GM18520 (cell line): ENCODE measurements at regions not wholly inside any gene's neighbourhood (a gene's known extent, or its start where the extent isn't known, plus 50 kb on each side); places are given as distances from the start of the nearest gene placed in this dataset.

Experiments used
- ATAC-seq: cut with Tn5 transposase; IDR thresholded peaks from one replicate; pipeline ENCODE4 v1.9.1; 2021; ENCODE audit not compliant: unreplicated experiment

DNA sequence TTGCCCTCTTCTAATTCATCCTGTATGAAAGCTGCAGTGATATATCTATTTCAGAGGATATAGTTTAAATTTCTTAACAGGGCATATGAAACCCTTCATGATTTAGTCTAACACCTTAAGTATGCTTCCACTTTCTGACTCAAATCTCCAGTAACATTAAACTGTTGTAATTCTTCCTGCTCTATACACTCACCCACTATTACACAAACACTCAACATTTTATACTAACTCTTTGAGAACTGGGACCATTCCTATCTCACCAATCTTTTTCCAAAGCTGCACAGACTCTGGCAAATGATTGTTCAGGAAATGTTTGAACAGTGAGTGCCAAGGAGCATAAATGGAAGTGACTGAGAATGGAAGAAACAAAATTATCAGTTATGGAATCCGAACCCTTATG lies 560.4 kb upstream of the DPPA4 start:
- ATAC-seq = no peak

DNA sequence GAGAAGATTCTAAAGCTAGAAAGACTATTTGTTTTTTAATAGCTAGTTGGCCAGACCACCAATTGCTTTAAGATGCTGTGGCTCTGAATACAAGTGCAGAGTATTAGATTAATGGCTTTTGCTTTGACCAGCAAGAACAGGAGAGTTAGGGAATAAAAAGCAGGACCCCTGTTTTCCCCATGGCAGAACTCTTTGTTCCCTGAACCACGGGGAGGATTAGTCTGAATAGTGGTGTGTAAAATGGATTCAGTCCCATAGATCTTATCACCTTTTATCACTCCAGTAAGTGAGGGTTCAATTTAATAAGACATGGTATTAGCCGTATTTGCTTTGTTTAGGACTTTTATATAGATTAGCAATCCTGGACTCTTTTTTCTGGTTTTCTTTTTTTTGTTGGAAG lies 562.6 kb upstream of the DPPA4 start:
- no peak for ATAC-seq

DNA sequence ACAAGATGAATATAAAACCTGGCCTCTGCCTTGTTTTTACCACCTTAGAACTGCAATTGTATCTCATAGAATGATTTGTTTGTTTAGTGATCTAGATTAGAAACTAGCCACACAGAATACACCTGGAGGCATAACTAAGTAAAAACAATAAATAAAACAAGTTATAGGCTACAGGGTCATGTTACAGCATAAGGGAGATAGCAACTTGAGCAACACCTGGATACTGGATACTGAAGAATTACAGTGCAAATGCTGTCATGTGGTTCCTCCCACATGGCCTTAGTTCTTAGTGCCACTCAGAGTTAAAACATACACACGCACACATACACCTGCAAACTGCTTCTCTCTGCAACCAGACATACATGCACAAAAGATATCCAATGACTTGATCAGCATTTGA lies 563.4 kb upstream of the DPPA4 start:
- ATAC-seq = no peak

- ATAC-seq = no peak
These were observed 565.2 kb upstream of the DPPA4 start for GRCh38 chr3:109902549-109902948.

- no peak for ATAC-seq
These were observed 565.8 kb upstream of the DPPA4 start for GRCh38 chr3:109903100-109903499.

GRCh38 chr3:109910772-109911171 lies 573.4 kb upstream of the DPPA4 start:
- ATAC-seq = no peak

GRCh38 chr3:109918740-109919139 lies 581.4 kb upstream of the DPPA4 start:
- no peak for ATAC-seq

DNA sequence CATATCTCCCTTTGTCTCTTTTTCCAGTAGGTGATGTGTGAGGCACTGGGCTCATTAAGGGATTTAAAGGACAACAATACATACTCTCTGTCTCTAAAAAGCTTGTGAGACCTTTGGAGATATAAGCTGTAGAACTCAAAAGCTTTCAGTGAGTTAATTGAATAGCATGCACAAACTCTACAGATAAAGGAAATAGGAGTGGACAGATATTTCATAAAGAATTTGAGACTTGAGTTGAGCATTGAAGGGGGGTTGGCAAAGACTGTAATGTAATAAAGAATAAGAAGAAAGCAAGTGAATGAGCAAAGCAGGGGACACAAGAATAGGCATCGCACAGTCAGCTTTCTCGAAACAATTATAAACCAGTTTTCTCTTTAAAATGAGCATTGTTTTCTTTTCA lies 583.4 kb upstream of the DPPA4 start:
- ATAC-seq = no peak

DNA sequence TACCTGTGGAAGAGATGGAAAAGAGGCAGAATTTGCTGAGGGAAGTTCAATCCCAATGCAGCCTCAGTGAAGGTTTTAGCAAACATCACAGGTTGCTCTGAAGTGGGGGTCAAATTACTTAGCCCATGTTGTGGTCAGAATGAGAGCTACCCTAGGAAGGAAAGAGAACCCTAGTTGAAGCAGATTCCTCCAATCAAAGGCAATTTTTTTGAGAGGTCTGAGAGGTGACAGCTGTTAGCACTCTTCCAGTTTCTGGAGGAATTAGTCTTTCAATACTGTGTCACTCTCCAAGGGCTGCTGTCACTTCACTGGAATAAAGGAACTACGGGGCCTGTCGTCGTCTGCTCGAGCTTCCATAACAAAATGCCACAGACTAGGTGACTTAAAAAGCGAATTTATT lies 584.2 kb upstream of the DPPA4 start:
- no peak for ATAC-seq

- no peak for ATAC-seq
These were observed 585.5 kb upstream of the DPPA4 start for GRCh38 chr3:109922856-109923255.

DNA sequence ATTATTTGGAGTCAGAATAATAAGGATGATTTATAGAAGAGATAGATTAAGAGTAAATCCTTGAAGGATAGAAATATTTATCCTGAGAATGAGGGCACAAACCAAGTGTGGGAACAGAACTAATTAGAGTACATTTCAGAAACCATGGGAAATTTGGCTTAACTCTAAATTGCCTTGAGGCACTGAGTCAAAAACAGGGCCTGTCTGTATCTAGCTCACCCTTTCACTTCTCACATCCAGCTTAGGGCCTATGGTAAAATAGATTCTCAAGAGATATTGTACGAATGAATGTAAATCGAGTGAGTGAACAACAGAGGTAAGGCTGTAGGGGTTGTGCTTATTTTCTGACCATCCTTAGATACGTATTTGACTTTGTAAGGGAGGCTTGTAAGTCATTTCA lies 586.1 kb upstream of the DPPA4 start:
- no peak for ATAC-seq

DNA sequence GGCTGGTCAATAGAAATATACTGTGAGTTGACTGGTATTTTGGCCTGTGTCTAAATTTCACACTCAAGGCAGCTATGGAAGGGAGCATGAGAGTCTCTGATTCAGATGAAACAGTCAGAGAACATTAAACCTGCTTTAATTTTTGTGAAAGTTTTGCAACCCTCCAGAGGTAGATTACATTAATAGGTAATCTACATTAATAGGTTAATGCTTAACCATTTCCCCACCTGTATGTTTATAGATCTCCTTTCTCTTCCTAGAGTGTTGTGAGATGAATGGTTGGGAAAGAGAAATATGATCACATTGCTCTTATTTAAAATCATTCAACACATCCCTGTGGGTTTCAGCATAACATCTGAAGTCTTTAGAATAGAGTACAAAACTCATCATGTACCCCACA lies 586.9 kb upstream of the DPPA4 start:
- ATAC-seq = no peak

DNA sequence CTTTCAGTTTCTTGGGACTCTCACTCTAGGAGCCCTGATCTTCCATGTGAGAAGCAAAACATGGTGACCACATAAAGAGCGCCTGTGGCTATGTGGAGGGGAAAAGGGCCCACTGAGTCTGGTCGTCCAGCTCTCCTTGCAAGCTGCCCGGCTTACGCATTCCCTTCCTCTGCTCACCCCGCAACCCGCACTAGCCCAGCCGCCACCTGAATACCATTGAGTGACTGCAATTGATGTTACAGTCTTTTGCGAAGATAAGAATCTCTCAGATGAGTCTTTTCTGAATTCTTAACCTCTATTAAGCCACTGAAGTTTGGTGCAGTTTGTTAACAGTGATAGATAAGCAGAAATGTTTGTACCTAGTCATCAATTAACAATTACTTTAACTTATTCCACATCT lies 589.0 kb upstream of the DPPA4 start:
- no peak for ATAC-seq

- no peak for ATAC-seq
These were observed 589.8 kb upstream of the DPPA4 start for GRCh38 chr3:109927161-109927560.

DNA sequence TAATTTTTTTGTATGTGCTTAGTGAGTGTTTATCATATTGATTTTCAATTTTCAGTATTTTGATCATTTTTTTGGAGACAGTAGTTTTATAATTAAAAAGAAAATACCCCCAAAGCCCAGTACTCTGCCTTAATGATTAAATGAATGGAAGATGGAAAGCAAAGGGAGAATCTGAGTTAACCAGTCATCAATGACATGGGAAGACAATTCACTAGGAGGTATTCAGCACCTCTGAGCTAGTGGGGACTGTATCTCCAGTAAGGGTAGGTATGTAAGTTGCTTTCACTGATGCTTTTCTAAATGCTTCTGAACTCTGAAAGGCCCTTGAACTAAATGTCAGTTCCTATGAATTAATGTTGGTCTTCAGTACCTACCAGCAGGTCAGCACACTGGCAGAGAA lies 590.4 kb upstream of the DPPA4 start:
- ATAC-seq = no peak

- no peak for ATAC-seq
These were observed 593.2 kb upstream of the DPPA4 start for GRCh38 chr3:109930582-109930981.

DNA sequence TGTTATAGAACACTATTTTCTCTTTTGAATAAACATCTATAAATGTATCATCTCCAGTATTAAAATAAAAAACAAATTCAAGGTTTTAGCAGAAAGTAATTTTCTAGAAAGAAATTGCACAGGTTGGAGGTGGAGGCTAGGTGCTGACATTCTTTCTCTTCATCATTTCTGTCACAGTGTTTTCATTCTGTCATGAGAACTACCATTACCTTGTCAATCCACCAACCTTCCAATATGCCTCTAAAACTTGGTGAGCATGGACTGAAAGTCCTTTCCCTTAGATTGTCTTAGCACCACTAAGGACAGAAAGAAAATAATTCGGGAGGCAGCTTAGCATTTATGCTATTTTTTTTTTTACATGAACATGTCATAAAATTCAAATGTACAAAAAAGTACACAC lies 596.2 kb upstream of the DPPA4 start:
- no peak for ATAC-seq

DNA sequence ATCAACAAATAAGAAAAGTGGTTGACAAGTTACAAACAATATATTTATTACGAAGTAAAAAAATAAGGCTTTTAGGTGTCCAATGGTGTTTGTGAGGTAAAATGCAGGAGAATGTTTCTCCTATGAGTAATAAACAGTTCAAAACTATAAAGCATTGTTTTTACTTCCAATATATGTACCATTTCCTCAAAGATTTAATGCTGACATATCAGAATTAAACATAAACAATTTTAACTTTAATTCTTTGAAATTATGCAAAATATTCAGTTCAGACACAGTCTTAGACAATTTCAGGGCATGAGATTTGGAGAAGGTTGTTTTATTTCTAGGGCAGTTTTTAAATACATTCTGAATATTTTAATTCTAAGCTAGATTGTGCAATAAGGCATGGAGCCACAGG lies 602.5 kb upstream of the DPPA4 start:
- no peak for ATAC-seq

DNA sequence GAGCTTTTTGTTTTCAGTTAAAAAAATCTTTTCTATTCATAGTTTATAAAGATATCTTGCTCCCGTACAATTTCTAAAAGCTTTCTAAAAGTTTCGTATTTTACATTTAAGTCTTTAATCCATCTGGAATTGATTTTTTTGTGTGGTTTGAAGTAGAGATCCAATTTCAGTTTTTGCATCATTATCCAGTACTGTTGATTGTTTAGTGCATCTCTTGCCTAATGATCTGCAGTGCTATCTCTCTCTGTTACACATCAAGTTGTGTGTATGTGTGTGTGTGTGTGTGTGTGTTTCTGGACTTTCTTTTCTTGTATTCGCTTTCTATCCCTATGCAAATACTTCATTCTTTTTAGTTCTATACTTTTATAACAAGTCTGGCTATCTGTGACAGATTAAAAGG lies 605.8 kb upstream of the DPPA4 start:
- ATAC-seq = no peak

- ATAC-seq = no peak
These were observed 607.5 kb upstream of the DPPA4 start for GRCh38 chr3:109944836-109945235.

DNA sequence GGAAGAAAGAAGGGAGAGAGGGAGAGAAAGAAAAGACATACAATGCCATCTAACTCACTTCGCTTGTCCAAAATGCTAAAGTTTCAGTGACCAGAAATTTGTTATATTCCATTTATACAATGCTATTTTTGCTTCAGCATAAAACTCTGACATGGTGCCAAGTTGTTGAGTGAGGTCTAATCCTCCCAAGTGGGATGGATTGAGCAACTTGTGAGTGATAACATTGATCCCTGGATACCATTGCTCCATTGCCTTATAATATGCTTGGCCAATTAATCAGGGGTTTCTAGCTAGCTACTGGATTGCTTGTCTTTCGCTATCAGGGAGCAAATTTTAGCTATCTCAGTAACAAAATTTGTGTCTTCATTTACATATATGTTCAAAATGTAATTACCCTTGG lies 615.6 kb upstream of the DPPA4 start:
- no peak for ATAC-seq

DNA sequence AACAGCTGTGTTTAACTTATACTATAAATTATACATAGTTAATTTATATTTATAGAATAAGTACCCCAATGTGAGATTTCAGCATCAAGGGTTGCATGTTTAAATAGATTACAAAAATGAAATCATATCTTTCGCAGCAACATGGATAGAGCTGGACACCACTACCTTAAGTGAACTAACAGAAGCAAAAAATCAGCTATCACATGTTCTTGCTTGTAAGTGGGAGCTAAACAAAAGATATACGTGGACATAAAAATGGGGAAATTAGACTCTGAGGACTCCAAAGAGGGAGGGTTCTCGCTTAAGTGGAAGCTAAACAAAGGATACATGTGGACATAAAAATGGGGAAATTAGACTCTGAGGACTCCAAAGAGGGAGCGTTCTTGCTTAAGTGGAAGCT lies 626.5 kb upstream of the DPPA4 start:
- ATAC-seq = no peak

- ATAC-seq = no peak
These were observed 636.4 kb upstream of the DPPA4 start for GRCh38 chr3:109973733-109974132.

- ATAC-seq = no peak
These were observed 640.6 kb upstream of the DPPA4 start for GRCh38 chr3:109977897-109978296.
